IPS-15b (cell line): ENCODE measurements at regions not wholly inside any gene's neighbourhood (a gene's known extent, or its start where the extent isn't known, plus 50 kb on each side); places are given as distances from the start of the nearest gene placed in this dataset.

ENCODE experiments used
- H3K27me3 ChIP-seq: one replicate; pipeline ENCODE4 v1.6.1; 2013; ENCODE audit warnings: low read length; ENCODE audit not compliant: control insufficient read depth, insufficient read depth
- H3K36me3 ChIP-seq: one replicate; pipeline ENCODE4 v1.6.1; 2013; ENCODE audit warnings: low read length; ENCODE audit not compliant: control insufficient read depth, insufficient read depth
- H3K4me1 ChIP-seq: one replicate; pipeline ENCODE4 v1.6.1; 2013; ENCODE audit warnings: mild to moderate bottlenecking, low read length; ENCODE audit not compliant: control insufficient read depth, insufficient read depth
- H3K4me3 ChIP-seq: one replicate; pipeline ENCODE4 v1.5.1; 2013; ENCODE audit warnings: low read depth, low read length
- H3K9ac ChIP-seq: one replicate; pipeline ENCODE4 v1.6.1; 2013; ENCODE audit warnings: low read depth, mild to moderate bottlenecking, low read length
- H3K9me3 ChIP-seq: one replicate; pipeline ENCODE4 v1.6.1; 2013; ENCODE audit warnings: mild to moderate bottlenecking, low read length; ENCODE audit not compliant: control insufficient read depth, insufficient read depth

GRCh38 chr10:61138708-61139591 is 195.0 kb upstream of the RHOBTB1 start:
- Histone ChIP-seq H3K36me3 (no peaks in the 10 kb centered on the region), H3K9ac (no peak overlapping the region), H3K4me3 (no peak overlapping the region), H3K4me1 (peaks cover 5% of the 10 kb centered on the region), H3K27me3 (no peaks in the 10 kb centered on the region), H3K9me3 (peaks cover under 1% of the 10 kb centered on the region)

GRCh38 chr10:61136139-61136538 is 192.2 kb upstream of the RHOBTB1 start:
- H3K9me3 ChIP-seq = peaks cover 5% of the 10 kb centered on the region

DNA sequence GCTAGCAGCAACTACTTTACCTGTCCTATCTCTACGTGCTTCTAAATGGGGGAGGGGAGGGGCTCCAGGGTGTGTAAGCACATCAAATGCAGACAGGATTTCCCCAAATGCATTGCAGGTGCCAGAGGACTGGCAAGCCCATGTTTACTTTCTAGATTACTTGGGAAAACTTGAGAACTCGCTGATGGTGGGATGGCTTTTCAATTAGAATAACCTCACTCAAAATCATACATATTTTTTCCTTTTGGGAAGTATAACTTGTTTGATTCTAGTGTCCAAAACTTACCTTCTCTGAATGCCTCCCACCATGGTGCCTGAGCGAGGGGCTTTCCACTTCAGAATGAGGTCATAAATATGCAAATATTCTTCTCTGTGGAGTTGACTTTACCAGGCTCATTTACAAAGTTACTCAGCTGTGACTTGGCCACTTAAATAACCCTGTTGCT is 191.3 kb upstream of the RHOBTB1 start:
- Histone ChIP-seq H3K9me3 (peaks cover 5% of the 10 kb centered on the region), H3K9ac (no peak overlapping the region), H3K4me3 (no peak overlapping the region), H3K27me3 (no peaks in the 10 kb centered on the region), H3K4me1 (peaks cover 5% of the 10 kb centered on the region), H3K36me3 (no peaks in the 10 kb centered on the region)

More at GRCh38 chr10:61136139-61136538, 192.2 kb upstream of the RHOBTB1 start:
- no peak overlapping the region for H3K9ac ChIP-seq
- H3K27me3 ChIP-seq = no peaks in the 10 kb centered on the region
- no peak overlapping the region for H3K4me3 ChIP-seq
- no peaks in the 10 kb centered on the region for H3K36me3 ChIP-seq
- H3K4me1 ChIP-seq = peaks cover 5% of the 10 kb centered on the region

- H3K9ac ChIP-seq = no peak overlapping the region
- H3K4me3 ChIP-seq = no peak overlapping the region
- H3K27me3 ChIP-seq = no peaks in the 10 kb centered on the region
- H3K36me3 ChIP-seq = no peaks in the 10 kb centered on the region
- peaks cover 5% of the 10 kb centered on the region for H3K9me3 ChIP-seq
- no peaks in the 10 kb centered on the region for H3K4me1 ChIP-seq
Measured at GRCh38 chr10:61130366-61130765, 186.4 kb upstream of the RHOBTB1 start.

DNA sequence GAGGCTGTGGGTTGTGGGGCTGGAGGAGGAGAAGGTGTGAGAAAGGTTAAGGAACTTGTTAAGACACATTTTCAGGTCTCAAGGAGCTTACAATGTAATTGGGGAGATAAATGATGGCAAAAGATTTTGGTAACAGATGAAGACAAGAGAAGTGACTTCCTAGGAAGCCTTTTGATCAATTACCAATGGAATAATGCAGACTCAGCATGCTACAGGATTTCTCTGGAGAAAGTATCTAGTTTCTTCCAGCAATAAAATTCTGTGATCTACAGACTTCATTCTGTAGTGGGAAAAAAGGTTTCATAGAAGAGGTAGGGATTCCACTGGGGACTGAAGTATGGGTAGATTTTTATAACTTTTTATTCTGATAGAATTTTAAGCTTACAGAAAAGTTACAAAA is 184.2 kb upstream of the RHOBTB1 start:
- Histone ChIP-seq H3K27me3 (no peaks in the 10 kb centered on the region), H3K9ac (no peak overlapping the region), H3K9me3 (no peaks in the 10 kb centered on the region)

GRCh38 chr10:61125560-61126170 is 181.7 kb upstream of the RHOBTB1 start:
- no peaks in the 10 kb centered on the region for H3K36me3 ChIP-seq
- H3K27me3 ChIP-seq = no peaks in the 10 kb centered on the region
- H3K4me1 ChIP-seq = no peaks in the 10 kb centered on the region
- H3K4me3 ChIP-seq = no peak overlapping the region
- no peaks in the 10 kb centered on the region for H3K9me3 ChIP-seq
- H3K9ac ChIP-seq = no peak overlapping the region

More for the DNA sequence above, 184.2 kb upstream of the RHOBTB1 start:
- Histone ChIP-seq H3K4me3 (no peak overlapping the region), H3K36me3 (no peaks in the 10 kb centered on the region), H3K4me1 (no peaks in the 10 kb centered on the region)

GRCh38 chr10:61124756-61125530 is 181.0 kb upstream of the RHOBTB1 start:
- H3K27me3 ChIP-seq = no peaks in the 10 kb centered on the region
- no peaks in the 10 kb centered on the region for H3K4me1 ChIP-seq
- H3K36me3 ChIP-seq = no peaks in the 10 kb centered on the region
- no peak overlapping the region for H3K4me3 ChIP-seq
- no peaks in the 10 kb centered on the region for H3K9me3 ChIP-seq
- H3K9ac ChIP-seq = no peak overlapping the region

GRCh38 chr10:61120805-61121204 is 176.8 kb upstream of the RHOBTB1 start:
- no peaks in the 10 kb centered on the region for H3K27me3 ChIP-seq
- H3K9ac ChIP-seq = no peak overlapping the region
- H3K36me3 ChIP-seq = no peaks in the 10 kb centered on the region
- H3K4me1 ChIP-seq = no peaks in the 10 kb centered on the region
- no peak overlapping the region for H3K4me3 ChIP-seq
- H3K9me3 ChIP-seq = no peaks in the 10 kb centered on the region

- Histone ChIP-seq H3K9ac (no peak overlapping the region), H3K4me3 (no peak overlapping the region), H3K4me1 (no peaks in the 10 kb centered on the region), H3K9me3 (no peaks in the 10 kb centered on the region), H3K27me3 (no peaks in the 10 kb centered on the region), H3K36me3 (no peaks in the 10 kb centered on the region)
Measured at GRCh38 chr10:61119573-61119972, 175.6 kb upstream of the RHOBTB1 start.

GRCh38 chr10:61115897-61116296 is 171.9 kb upstream of the RHOBTB1 start:
- Histone ChIP-seq H3K4me1 (no peaks in the 10 kb centered on the region), H3K4me3 (no peak overlapping the region), H3K9ac (no peak overlapping the region), H3K36me3 (no peaks in the 10 kb centered on the region), H3K9me3 (no peaks in the 10 kb centered on the region), H3K27me3 (no peaks in the 10 kb centered on the region)

DNA sequence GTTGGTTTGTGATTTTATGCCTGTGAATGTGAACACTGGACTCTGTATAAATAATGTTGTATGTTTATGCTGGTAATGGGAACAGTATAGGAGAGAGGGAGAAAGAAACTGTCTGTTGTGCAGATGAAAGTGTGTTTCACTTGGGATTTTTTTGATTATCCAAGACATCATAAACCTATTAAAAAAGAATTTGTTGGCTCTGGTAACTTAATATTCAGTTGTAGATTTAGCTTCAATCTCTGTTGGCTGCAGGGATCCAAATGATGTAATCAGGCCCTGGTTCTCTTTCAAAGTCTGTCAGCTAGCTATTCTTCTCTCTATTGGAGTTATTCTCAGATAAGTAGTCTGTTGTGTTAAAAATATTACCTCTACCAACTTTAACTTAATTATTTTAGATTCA is 168.8 kb upstream of the RHOBTB1 start:
- H3K27me3 ChIP-seq = no peaks in the 10 kb centered on the region
- H3K4me3 ChIP-seq = no peak overlapping the region
- no peaks in the 10 kb centered on the region for H3K36me3 ChIP-seq
- H3K4me1 ChIP-seq = no peaks in the 10 kb centered on the region
- no peak overlapping the region for H3K9ac ChIP-seq
- H3K9me3 ChIP-seq = no peaks in the 10 kb centered on the region
